Activated CD8-positive, alpha-beta memory T cell treated with anti-CD3 and anti-CD28 coated beads, Interleukin-2, amount 50 U/mL, for 24 hours (primary cell): ENCODE measurements at regions not wholly inside any gene's neighbourhood (a gene's known extent, or its start where the extent isn't known, plus 50 kb on each side); places are given as distances from the start of the nearest gene placed in this dataset.

ENCODE experiments used
- DNase-seq: peaks from one replicate; pipeline ENCODE4 v3.0.0-alpha.2; 2020; ENCODE audit errors: extremely low read depth

GRCh38 chr20:60837173-60837770 lies 414.8 kb upstream of the CDH4 start:
- DNase-seq = no peak

- DNase-seq = no peak
These were observed 413.8 kb upstream of the CDH4 start for GRCh38 chr20:60838297-60838696.

GRCh38 chr20:60840971-60841370 lies 411.1 kb upstream of the CDH4 start:
- no peak for DNase-seq

GRCh38 chr20:60845146-60845545 lies 406.9 kb upstream of the CDH4 start:
- no peak for DNase-seq

- no peak for DNase-seq
These were observed 400.0 kb upstream of the CDH4 start for GRCh38 chr20:60851826-60852704.

GRCh38 chr20:60857708-60858107 lies 394.4 kb upstream of the CDH4 start:
- DNase-seq = no peak

- DNase-seq = no peak
These were observed 389.5 kb upstream of the CDH4 start for GRCh38 chr20:60862601-60863000.

GRCh38 chr20:60863548-60863947 lies 388.5 kb upstream of the CDH4 start:
- no peak for DNase-seq

- no peak for DNase-seq
These were observed 384.5 kb upstream of the CDH4 start for GRCh38 chr20:60867589-60867988.

GRCh38 chr20:60868316-60868891 lies 383.7 kb upstream of the CDH4 start:
- DNase-seq = no peak

- DNase-seq = no peak
These were observed 383.0 kb upstream of the CDH4 start for GRCh38 chr20:60869087-60869486.

GRCh38 chr20:60869625-60870024 lies 382.4 kb upstream of the CDH4 start:
- no peak for DNase-seq

GRCh38 chr20:60870040-60870439 lies 382.0 kb upstream of the CDH4 start:
- no peak for DNase-seq

GRCh38 chr20:60872224-60872623 lies 379.8 kb upstream of the CDH4 start:
- no peak for DNase-seq

- DNase-seq = no peak
These were observed 374.8 kb upstream of the CDH4 start for GRCh38 chr20:60877071-60877857.

- no peak for DNase-seq
These were observed 369.2 kb upstream of the CDH4 start for GRCh38 chr20:60882836-60883235.

GRCh38 chr20:60883496-60883895 lies 368.6 kb upstream of the CDH4 start:
- no peak for DNase-seq

- no peak for DNase-seq
These were observed 367.8 kb upstream of the CDH4 start for GRCh38 chr20:60884277-60884676.

- no peak for DNase-seq
These were observed 363.3 kb upstream of the CDH4 start for GRCh38 chr20:60888771-60889170.

- no peak for DNase-seq
These were observed 359.8 kb upstream of the CDH4 start for GRCh38 chr20:60892095-60892813.

GRCh38 chr20:60894091-60894490 lies 358.0 kb upstream of the CDH4 start:
- no peak for DNase-seq
